Keratinocyte (primary cell): ENCODE measurements at regions not wholly inside any gene's neighbourhood (a gene's known extent, or its start where the extent isn't known, plus 50 kb on each side); places are given as distances from the start of the nearest gene placed in this dataset.

Experiments used
- DNase-seq: peaks from one replicate; pipeline ENCODE4 v3.0.0-alpha.2; 2011; ENCODE audit warnings: low read depth, missing footprints, low spot score
- FAIRE-seq: peaks from 2 replicates; lab custom pipeline; 2011; peaks lifted over from hg19 to GRCh38; lab: Jason Lieb, UNC
- H2AFZ ChIP-seq: 2 replicates; pipeline ENCODE4 v1.6.0; 2012; ENCODE audit warnings: low read length, control low read depth, inconsistent platforms; ENCODE audit not compliant: control insufficient read depth
- H3K27ac ChIP-seq: 2 replicates; pipeline ENCODE4 v1.5.1; 2011; ENCODE audit warnings: low read length; ENCODE audit not compliant: control insufficient read depth, insufficient read depth
- H3K27me3 ChIP-seq: 3 replicates; pipeline ENCODE4 v1.6.0; 2011; ENCODE audit warnings: low read length; ENCODE audit not compliant: control insufficient read depth, insufficient read depth; ENCODE audit errors: extremely low read depth
- H3K36me3 ChIP-seq, 2 experiments: 2 replicates in 1 of 2; 3 replicates in 1 of 2; pipeline ENCODE4 v1.5.1; 2011; ENCODE audit warnings: low read length in 2 of 2, mild to moderate bottlenecking in 1 of 2; ENCODE audit not compliant: control insufficient read depth in 2 of 2, insufficient read depth in 2 of 2; ENCODE audit errors: extremely low read depth in 1 of 2
- H3K4me1 ChIP-seq: 3 replicates; pipeline ENCODE4 v1.5.1; 2011; ENCODE audit warnings: low read length; ENCODE audit not compliant: control insufficient read depth, insufficient read depth; ENCODE audit errors: extremely low read depth
- H3K4me2 ChIP-seq: 3 replicates; pipeline ENCODE4 v1.6.0; 2011; ENCODE audit warnings: low read depth, low read length; ENCODE audit not compliant: control insufficient read depth, insufficient read depth; ENCODE audit errors: extremely low read depth
- H3K4me3 ChIP-seq, 3 experiments: fragments of 200-600 bp in 1 of 3; sonication (generic) in 1 of 3; 2 replicates in 2 of 3; 3 replicates in 1 of 3; pipeline ENCODE4 v1.5.1; 2011 to 2016; ENCODE audit warnings: low read length in 3 of 3, mild to moderate bottlenecking in 3 of 3, control low read depth in 2 of 3, inconsistent platforms in 1 of 3, low read depth in 1 of 3, mixed read lengths in 1 of 3, mixed run types in 1 of 3, moderate library complexity in 1 of 3; ENCODE audit not compliant: control insufficient read depth in 2 of 3, insufficient read depth in 2 of 3; ENCODE audit errors: extremely low read depth in 1 of 3
- H3K79me2 ChIP-seq: 2 replicates; pipeline ENCODE4 v1.6.0; 2012; ENCODE audit warnings: low read length; ENCODE audit not compliant: control insufficient read depth, insufficient read depth
- H3K9ac ChIP-seq: 3 replicates; pipeline ENCODE4 v1.6.0; 2011; ENCODE audit warnings: low read length; ENCODE audit not compliant: control insufficient read depth, insufficient read depth; ENCODE audit errors: extremely low read depth
- H3K9me1 ChIP-seq: 3 replicates; pipeline ENCODE4 v1.6.0; 2011; ENCODE audit warnings: low read length; ENCODE audit not compliant: control insufficient read depth, insufficient read depth; ENCODE audit errors: extremely low read depth
- H3K9me3 ChIP-seq: 2 replicates; pipeline ENCODE4 v1.5.1; 2012; ENCODE audit warnings: low read depth, low read length; ENCODE audit not compliant: control insufficient read depth
- H4K20me1 ChIP-seq: 3 replicates; pipeline ENCODE4 v1.6.0; 2011; ENCODE audit warnings: low read length; ENCODE audit not compliant: control insufficient read depth, insufficient read depth; ENCODE audit errors: extremely low read depth
- EZH2 ChIP-seq: IDR thresholded peaks from one replicate; pipeline ENCODE4 v1.6.1; 2012; ENCODE audit warnings: inconsistent platforms, mild to moderate bottlenecking, low read length, moderate library complexity
- dilution Hi-C: fragments of 300-500 bp; cut with MboI; formaldehyde crosslinking; loops from one replicate; pipeline ENCODE4 v1.7.0; 2020; ENCODE audit warnings: low sequenced_read_pairs; ENCODE audit not compliant: extremely low pct_ligation_motif_present
- TF ChIP-seq, protein P1 (sequence below), 3 experiments: IDR thresholded peaks in 1 of 3; conservative IDR thresholded peaks in 1 of 3; optimal IDR thresholded peaks in 1 of 3; 2 replicates in 2 of 3; 3 replicates in 1 of 3; pipeline versions ENCODE3 to v1.5.1; 2011; ENCODE audit warnings: low read length in 3 of 3, mild to moderate bottlenecking in 3 of 3, moderate library complexity in 2 of 3, control low read depth in 1 of 3, inconsistent platforms in 1 of 3; ENCODE audit not compliant: insufficient read depth in 2 of 3; ENCODE audit errors: extremely low read depth in 1 of 3

DNA sequence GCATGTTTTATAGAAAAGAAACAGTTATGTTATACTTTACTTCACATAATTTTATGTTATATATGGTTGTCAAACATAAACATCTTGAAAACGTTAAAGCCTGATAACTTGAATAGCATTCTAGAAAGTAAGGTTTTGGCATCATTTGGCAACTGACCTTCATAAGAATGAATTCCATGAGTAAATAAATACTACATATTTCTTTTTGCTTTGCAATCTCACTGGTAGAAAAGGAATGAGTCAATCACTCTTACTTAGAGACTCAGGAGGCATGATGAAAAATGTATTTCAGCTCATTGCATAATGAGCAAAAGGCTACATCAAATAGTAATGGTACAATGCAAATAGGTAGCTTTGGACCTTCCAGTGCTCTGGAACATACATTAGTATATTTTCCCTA, 1381.9 kb downstream of the EFNB2 start:
- no peaks in the 10 kb centered on the region for H4K20me1 ChIP-seq

DNA sequence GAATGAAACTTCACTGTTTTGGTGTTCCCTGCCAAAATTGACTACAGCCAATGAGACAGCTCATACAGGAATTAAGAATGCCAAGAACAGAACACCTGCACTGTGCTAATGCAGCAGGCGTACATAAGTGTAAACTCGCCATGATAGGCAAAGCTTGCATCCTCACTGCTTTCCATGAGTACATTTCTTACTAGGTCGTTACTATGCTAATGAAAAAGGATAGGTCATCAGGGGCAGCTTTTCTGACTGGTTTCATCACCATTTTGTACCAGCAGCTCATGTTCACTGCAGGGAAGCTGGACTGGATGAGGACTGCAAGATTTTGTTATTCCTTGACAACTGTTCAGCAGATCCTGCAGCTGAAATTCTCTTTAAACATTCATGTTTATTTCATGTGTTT, 1383.8 kb downstream of the EFNB2 start:
- Histone ChIP-seq H3K4me2 (no peak overlapping the region), H3K9ac (no peak overlapping the region), H3K79me2 (no peaks in the 10 kb centered on the region), H2AFZ (no peak overlapping the region), H3K4me3 (no peak overlapping the region), H3K27me3 (no peaks in the 10 kb centered on the region), H3K9me1 (no peaks in the 10 kb centered on the region), H4K20me1 (no peaks in the 10 kb centered on the region), H3K9me3 (no peaks in the 10 kb centered on the region), H3K27ac (no peak overlapping the region), H3K36me3 (no peaks in the 10 kb centered on the region), H3K4me1 (no peaks in the 10 kb centered on the region)
- dilution Hi-C loops: no loop called here
- TF ChIP-seq, protein P1, sequence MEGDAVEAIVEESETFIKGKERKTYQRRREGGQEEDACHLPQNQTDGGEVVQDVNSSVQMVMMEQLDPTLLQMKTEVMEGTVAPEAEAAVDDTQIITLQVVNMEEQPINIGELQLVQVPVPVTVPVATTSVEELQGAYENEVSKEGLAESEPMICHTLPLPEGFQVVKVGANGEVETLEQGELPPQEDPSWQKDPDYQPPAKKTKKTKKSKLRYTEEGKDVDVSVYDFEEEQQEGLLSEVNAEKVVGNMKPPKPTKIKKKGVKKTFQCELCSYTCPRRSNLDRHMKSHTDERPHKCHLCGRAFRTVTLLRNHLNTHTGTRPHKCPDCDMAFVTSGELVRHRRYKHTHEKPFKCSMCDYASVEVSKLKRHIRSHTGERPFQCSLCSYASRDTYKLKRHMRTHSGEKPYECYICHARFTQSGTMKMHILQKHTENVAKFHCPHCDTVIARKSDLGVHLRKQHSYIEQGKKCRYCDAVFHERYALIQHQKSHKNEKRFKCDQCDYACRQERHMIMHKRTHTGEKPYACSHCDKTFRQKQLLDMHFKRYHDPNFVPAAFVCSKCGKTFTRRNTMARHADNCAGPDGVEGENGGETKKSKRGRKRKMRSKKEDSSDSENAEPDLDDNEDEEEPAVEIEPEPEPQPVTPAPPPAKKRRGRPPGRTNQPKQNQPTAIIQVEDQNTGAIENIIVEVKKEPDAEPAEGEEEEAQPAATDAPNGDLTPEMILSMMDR (optimal IDR thresholded peaks at IDR 0.05 in 1 of 3, IDR thresholded peaks at IDR 0.05 in 1 of 3, conservative IDR thresholded peaks at IDR 0.05 in 1 of 3; ENCODE audit: extremely low read depth in 1 of 3, insufficient read depth in 2 of 3, low read length in 3 of 3): no peak
- no peak for TF ChIP-seq EZH2
- FAIRE-seq: no peak
- DNase-seq: no peak

More for the DNA sequence above, 1381.9 kb downstream of the EFNB2 start:
- TF ChIP-seq, protein P1 (optimal IDR thresholded peaks at IDR 0.05 in 1 of 3, IDR thresholded peaks at IDR 0.05 in 1 of 3, conservative IDR thresholded peaks at IDR 0.05 in 1 of 3; ENCODE audit: extremely low read depth in 1 of 3, insufficient read depth in 2 of 3, low read length in 3 of 3): no peak
- no peak for TF ChIP-seq EZH2
- Histone ChIP-seq H3K9me1 (no peaks in the 10 kb centered on the region), H3K9me3 (no peaks in the 10 kb centered on the region), H3K4me1 (no peaks in the 10 kb centered on the region), H3K4me3 (no peak overlapping the region), H3K27ac (no peak overlapping the region), H3K79me2 (no peaks in the 10 kb centered on the region), H3K36me3 (no peaks in the 10 kb centered on the region), H3K9ac (no peak overlapping the region), H3K27me3 (no peaks in the 10 kb centered on the region), H3K4me2 (no peak overlapping the region), H2AFZ (no peak overlapping the region)
- dilution Hi-C loops: no loop called here
- FAIRE-seq (no peak), DNase-seq (no peak)
